HG03039 (cell line): ENCODE measurements at regions not wholly inside any gene's neighbourhood (a gene's known extent, or its start where the extent isn't known, plus 50 kb on each side); places are given as distances from the start of the nearest gene placed in this dataset.
"Not testable (repeated sequence)": the region's sequence is repeated elsewhere in the genome, so short reads cannot be mapped to it uniquely, and the experiment has no call there.

Source experiments
- ATAC-seq: cut with Tn5 transposase; IDR thresholded peaks from one replicate; pipeline ENCODE4 v1.9.1; 2021; ENCODE audit warnings: mild to moderate bottlenecking, moderate library complexity; ENCODE audit not compliant: unreplicated experiment

DNA sequence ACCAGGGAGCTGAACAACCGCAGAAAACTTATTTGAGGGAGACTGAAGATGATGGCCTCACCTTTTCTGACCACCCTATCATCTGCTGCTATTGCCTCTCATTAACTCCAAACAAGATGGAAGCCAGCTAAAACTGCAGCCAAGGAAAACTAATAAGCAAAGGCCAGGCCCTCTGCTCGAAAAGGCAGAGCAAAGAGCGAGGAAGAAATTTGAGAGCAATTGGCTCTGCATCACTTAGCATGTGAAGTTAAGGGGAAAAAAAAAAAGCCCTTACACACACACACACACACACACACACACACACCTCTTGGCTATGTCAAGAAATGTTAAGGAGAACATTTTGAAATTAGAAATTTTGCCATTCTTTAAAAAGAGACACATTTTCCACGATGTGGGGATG is 228.1 kb upstream of the CYLC2 start:
- ATAC-seq = no peak

- ATAC-seq = no peak
These were observed 254.6 kb upstream of the CYLC2 start for GRCh38 chr9:102740578-102740977.

DNA sequence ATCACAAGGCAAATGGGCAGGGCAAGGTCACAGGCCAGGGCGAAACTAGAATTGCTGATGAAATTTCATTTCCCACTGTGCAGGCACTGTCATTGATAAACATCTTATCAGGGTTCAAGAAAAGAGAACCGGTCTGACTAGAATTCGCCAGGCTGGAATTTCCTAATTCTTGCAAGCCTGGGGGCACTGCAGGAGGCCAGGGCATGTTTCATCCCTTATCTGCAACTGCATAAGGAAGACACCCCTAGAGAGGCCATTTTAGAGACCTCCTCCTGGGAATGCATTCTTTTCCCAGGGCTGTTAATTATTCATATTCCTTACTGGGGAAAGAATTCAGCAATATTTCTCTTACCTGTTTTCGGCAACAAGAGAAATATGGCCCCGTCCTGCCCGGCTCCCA is 266.2 kb upstream of the CYLC2 start:
- ATAC-seq = no peak

- no peak for ATAC-seq
These were observed 280.9 kb upstream of the CYLC2 start for GRCh38 chr9:102714184-102714583.

GRCh38 chr9:102712910-102713309 is 282.2 kb upstream of the CYLC2 start:
- not testable (repeated sequence) for ATAC-seq

DNA sequence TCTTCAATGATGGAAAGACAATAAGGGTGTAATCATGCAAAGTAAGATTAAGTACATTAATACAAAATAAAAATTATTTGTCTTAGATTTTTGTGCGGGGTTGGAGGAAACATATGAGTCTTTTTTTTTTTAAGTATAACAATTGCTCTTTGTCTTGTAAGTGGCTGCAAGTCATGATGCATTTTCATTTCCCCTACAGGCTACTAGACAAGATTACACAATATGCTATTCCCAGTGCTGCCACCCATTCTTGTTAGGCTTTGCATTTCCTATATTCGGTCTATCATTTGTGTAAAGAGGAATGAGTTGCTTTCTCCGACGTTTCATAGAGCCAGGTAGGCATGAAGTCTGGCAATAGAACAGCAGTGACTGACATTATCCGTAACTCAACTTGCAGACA is 294.2 kb upstream of the CYLC2 start:
- no peak for ATAC-seq

- ATAC-seq = no peak
These were observed 325.9 kb upstream of the CYLC2 start for GRCh38 chr9:102669220-102669619.

- no peak for ATAC-seq
These were observed 342.7 kb upstream of the CYLC2 start for GRCh38 chr9:102652471-102652870.

DNA sequence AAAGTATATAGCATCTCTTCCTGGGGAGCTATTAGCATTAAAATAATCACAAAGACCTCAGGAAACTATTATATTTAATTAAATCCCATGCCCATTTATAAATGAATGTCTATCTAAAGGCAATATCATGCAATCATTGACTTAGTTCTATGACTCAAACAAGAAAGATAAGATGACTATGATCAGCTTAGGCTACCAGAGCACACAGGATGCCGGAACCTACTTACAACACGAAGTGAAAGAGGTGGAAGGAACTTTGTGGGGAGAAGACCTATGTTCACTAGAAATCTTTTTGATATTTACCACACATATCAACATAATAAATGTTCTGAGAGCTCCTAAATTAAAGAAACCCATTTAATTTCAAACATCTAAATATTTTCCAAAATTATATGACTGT is 344.2 kb upstream of the CYLC2 start:
- no peak for ATAC-seq

- no peak for ATAC-seq
These were observed 352.5 kb upstream of the CYLC2 start for GRCh38 chr9:102642651-102643050.

DNA sequence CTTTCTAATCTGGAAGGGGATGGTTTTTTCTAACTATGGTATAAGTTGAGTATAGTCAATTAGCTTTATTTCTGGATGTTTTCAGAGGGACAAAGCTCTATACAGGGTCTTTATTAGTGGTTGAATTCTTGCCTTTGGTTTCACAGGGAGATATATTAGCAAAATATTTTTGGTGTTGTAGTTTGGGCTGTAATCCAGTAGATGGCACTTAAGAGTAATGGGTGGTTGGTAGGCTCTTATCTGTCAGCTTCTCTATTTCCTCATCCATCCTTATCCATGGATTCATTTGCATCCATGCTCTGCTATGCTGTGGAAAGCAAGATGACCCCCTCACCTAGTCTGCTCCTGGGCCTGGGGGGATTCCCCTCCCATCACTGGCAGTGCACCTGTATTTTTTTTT is 363.6 kb upstream of the CYLC2 start:
- no peak for ATAC-seq

DNA sequence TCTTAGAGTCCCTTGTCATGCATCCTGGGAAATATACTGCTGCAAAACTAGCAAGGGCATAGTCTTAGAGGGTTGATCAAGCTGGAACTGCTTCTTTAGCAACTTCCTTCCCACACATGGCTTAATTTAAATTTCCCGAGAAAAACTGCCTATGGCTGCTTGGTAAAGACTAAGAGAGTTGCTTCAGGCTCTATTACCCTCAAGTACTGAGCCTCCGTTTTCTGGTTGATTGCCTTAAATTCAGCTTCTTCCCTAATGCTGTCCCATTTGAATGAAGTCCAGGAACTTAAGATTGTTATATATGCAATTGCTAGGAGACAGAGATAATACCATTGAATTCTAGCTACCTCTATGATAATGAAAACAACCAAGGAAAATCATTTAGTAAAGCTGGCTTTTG is 385.7 kb upstream of the CYLC2 start:
- ATAC-seq = no peak

DNA sequence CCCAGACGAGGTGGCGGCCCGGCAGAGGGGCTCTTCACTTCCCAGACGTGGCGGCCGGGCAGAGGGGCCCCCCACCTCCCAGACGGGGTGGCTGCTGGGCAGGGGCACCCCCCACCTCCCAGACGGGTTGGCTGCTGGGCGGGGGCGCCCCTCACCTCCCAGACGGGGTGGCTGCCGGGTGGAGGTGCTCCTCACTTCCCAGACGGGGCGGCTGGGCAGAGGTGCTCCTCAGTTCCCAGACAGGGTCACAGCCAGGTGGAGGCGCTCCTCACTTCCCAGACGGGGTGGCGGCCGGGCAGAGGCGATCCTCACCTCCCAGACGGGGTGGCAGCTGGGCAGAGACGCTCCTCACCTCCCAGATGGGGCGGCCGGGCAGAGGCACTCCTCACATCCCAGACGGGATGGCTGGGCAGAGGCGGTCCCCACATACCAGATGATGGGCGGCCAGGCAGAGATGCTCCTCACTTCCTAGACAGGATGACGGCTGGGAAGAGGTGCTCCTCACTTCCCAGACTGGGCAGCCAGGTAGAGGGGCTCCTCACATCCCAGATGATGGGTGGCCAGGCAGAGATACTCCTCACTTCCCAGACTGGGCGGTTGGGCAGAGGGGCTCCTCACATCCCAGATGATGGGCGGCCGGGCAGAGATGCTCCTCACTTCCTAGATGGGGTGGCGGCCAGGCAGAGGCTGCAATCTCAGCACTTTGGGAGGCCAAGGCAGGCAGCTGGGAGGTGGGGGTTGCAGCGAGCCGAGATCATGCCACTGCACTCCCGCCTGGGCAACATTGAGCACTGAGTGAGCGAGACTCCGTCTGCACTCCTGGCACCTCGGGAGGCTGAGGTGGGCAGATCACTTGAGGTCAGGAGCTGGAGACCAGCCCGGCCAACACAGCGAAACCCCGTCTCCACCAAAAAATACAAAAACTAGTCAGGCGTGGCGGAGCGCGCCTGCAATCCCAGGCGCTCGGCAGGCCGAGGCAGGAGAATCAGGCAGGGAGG is 391.6 kb upstream of the CYLC2 start:
- not testable (repeated sequence) for ATAC-seq

DNA sequence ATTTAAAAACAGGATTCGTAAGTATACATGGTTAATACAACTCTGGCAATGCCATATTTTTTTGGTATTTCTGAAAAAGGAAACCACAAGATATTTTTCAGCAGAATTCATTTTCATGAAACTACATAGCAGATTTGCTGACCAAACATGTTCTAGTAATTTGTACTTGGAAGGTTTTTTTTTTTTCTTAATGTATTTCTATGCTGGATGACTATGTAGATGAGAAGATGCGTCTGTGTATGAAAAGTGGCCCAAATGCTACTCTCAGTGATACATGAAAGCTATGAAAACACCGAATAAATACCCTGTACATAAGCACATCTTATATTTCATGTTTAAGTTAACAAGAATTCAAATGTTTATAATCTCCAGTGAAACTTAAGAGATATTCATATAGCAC is 400.9 kb upstream of the CYLC2 start:
- no peak for ATAC-seq

- ATAC-seq = no peak
These were observed 407.9 kb upstream of the CYLC2 start for GRCh38 chr9:102587281-102587680.

DNA sequence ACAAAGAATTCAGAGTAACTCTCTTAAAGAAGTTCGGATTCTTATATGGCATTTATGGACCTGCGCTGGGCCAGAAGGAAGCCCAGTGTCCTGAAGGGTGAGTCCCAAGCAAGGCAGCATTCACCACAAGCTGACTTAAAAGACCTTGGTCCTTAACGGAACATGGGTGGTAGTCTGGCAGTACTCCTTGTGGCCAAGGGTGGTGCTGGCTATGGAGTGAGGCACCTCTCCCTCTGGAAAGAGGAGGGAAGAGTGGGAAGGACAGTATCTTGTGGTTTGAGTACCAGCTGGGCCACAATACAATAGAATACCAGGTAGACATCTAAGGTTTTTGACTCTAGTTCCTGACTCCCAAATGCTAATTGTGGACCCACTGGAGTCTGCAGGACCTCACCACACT is 425.7 kb upstream of the CYLC2 start:
- ATAC-seq = no peak

DNA sequence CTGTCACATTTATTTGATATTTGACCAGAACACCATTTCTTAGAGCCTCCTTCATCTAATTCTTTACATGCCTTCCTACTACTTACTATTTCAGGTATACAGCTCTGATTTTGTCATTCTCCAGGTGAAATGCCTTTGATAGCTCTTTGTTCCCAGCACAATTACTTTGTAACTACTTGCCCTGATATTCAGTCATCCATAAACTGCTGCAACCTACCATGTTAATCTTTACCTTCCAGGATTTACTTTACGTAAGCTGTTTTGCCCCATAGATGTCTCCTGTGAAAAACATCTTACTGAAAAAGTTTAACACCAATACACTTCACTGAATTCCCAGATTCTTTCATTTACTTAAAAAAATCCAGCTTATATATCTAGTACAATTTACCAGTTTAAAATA is 443.8 kb upstream of the CYLC2 start:
- ATAC-seq = no peak

DNA sequence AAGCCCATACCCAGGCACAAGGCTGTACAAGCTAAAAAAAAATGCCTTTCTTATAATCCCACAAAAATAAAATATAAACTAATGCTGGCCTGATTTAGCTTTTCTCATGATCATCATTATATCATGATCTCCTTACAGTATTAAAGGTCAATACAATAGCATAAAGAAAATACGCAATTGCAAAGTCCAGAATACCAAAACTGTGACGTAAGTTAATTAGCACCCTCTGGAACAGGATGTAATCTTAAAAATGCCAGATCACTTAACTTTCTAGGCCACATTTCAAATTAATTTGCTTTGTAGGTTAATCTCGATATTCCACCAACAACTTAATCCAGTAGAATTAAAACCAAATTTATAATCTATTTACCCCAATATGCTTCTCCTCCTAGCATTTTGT is 444.2 kb upstream of the CYLC2 start:
- ATAC-seq = no peak

DNA sequence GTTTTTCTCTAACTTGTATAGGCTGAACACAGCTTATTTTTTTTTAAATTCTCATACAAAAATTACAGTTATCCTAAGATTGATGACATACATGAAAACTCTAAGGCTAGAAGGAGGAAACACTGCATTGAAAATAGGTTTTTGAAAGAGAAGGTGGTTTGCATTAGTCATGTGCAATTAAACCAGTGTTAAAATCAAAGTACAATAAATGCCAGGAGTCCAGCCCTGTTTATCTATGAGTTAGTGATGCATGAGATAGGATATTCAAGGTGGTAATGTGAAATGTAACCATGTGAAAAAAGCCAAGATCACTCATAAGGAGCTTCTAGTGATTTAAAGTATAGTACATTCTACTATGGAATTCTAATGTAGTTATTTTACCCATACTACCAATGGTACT is 444.9 kb upstream of the CYLC2 start:
- no peak for ATAC-seq

DNA sequence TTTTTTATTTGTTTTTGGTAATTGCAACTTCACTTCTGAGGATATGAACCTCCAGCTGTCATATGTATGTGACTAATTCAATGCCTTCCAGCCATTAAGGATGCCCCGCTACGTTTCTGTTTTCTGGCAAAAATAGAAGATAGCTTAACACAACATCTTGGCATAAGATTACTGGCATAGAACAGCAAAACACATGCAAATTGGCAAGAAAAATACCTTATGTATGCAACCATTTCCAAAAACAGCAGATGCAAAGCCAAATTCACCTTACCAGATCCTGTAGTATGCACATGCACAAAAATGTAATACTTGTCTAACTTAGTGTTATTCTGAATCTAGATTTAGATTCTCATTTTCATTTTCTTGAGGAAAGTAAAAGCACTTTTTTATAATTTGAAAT is 461.1 kb upstream of the CYLC2 start:
- ATAC-seq = no peak

GRCh38 chr9:102521097-102521755 is 473.9 kb upstream of the CYLC2 start:
- no peak for ATAC-seq

GRCh38 chr9:102519423-102519822 is 475.7 kb upstream of the CYLC2 start:
- no peak for ATAC-seq
